ENCODE measurements at regions not wholly inside any gene's neighbourhood (a gene's known extent, or its start where the extent isn't known, plus 50 kb on each side); places are given as distances from the start of the nearest gene placed in this dataset.

- Histone ChIP-seq H2AFZ (ENCODE audit: insufficient read depth, low read depth, low read length, poor library complexity, severe bottlenecking) (no peak overlapping the region), H4K20me1 (ENCODE audit: insufficient read depth, low read length) (peaks cover 98% of the 10 kb centered on the region), H3K9me3 (replicated peaks in 1 of 2; ENCODE audit: control insufficient read depth in 1 of 2, insufficient read depth in 1 of 2, low read length in 2 of 2) (no peaks in the 10 kb centered on the region), H3K36me3 (replicated peaks in 1 of 2; ENCODE audit: control insufficient read depth in 1 of 2, insufficient read depth in 2 of 2, low read length in 2 of 2) (no peaks in the 10 kb centered on the region), H3K27ac (ENCODE audit: low read depth in 1 of 2, low read length in 2 of 2) (no peak overlapping the region), H3K4me2 (replicated peaks; ENCODE audit: extremely low read depth, low read length, poor library complexity, severe bottlenecking) (no peak overlapping the region), H3K4me3 (replicated peaks in 1 of 3; ENCODE audit: low read depth in 2 of 3, low read length in 3 of 3) (no peak overlapping the region), H3K4me1 (ENCODE audit: control insufficient read depth in 1 of 2, insufficient read depth in 2 of 2, low read length in 2 of 2) (peaks cover 0 to 6% of the 10 kb centered on the region in 2 donors), H3K9ac (ENCODE audit: insufficient read depth, low read length, poor library complexity, severe bottlenecking) (no peak overlapping the region), H3K79me2 (ENCODE audit: insufficient read depth, low read length) (peaks cover 3% of the 10 kb centered on the region), H3K27me3 (ENCODE audit: control insufficient read depth in 2 of 2, insufficient read depth in 2 of 2, low read length in 2 of 2) (no peaks in the 10 kb centered on the region)
- intact Hi-C loops (cut with micrococcal nuclease), result no loop called here
- no peak for TF ChIP-seq CTCF (IDR thresholded peaks at IDR 0.05)
- peaks cover 11 to 18% of the 10 kb centered on the region in 2 donors for H3K36me3 Mint-ChIP-seq
- H3K9me3 Mint-ChIP-seq, result peaks cover 0 to 10% (median 3%) of the 10 kb centered on the region in 7 donors
- no peak overlapping the region for H3K4me3 Mint-ChIP-seq
- no peak for DNase-seq
- no peak overlapping the region for H3K27ac Mint-ChIP-seq
- H3K27me3 Mint-ChIP-seq (ENCODE audit: low read depth in 3 of 3), result no peaks in the 10 kb centered on the region
- peaks cover 17% of the 10 kb centered on the region for H3K4me1 Mint-ChIP-seq
- WGBS (ENCODE audit: insufficient coverage), result 91% methylated on average over 4 of the region's 8 CpGs
These were observed 239.7 kb upstream of the MKLN1 start for GRCh38 chr7:131087756-131088658.

GRCh38 chr7:131090188-131090587, 237.5 kb upstream of the MKLN1 start:
- H3K9ac ChIP-seq (ENCODE audit: insufficient read depth, low read length, poor library complexity, severe bottlenecking), result no peak overlapping the region
- no peak for TF ChIP-seq CTCF (IDR thresholded peaks at IDR 0.05)
- H3K4me1 ChIP-seq (ENCODE audit: control insufficient read depth in 1 of 2, insufficient read depth in 2 of 2, low read length in 2 of 2), result no peaks in the 10 kb centered on the region
- Mint-ChIP-seq H3K36me3 (peaks cover 15 to 28% of the 10 kb centered on the region in 2 donors), H3K4me3 (no peak overlapping the region), H3K9me3 (peaks cover 0 to 5% (median 0%) of the 10 kb centered on the region in 7 donors), H3K4me1 (peaks cover 10% of the 10 kb centered on the region), H3K27me3 (ENCODE audit: low read depth in 3 of 3) (no peaks in the 10 kb centered on the region), H3K27ac (no peak overlapping the region)
- H3K36me3 ChIP-seq (replicated peaks in 1 of 2; ENCODE audit: control insufficient read depth in 1 of 2, insufficient read depth in 2 of 2, low read length in 2 of 2), result no peaks in the 10 kb centered on the region
- H4K20me1 ChIP-seq (ENCODE audit: insufficient read depth, low read length), result peaks cover 98% of the 10 kb centered on the region
- H3K79me2 ChIP-seq (ENCODE audit: insufficient read depth, low read length), result peaks cover 5% of the 10 kb centered on the region
- no CpG with 5 or more reads among the region's 2 CpGs for WGBS (ENCODE audit: insufficient coverage)
- DNase-seq, result no peak
- H3K9me3 ChIP-seq (replicated peaks in 1 of 2; ENCODE audit: control insufficient read depth in 1 of 2, insufficient read depth in 1 of 2, low read length in 2 of 2), result no peaks in the 10 kb centered on the region
- H3K4me2 ChIP-seq (replicated peaks; ENCODE audit: extremely low read depth, low read length, poor library complexity, severe bottlenecking), result no peak overlapping the region
- no peak overlapping the region for H3K27ac ChIP-seq (ENCODE audit: low read depth in 1 of 2, low read length in 2 of 2)
- intact Hi-C loops (cut with micrococcal nuclease), result no loop called here
- H3K27me3 ChIP-seq (ENCODE audit: control insufficient read depth in 2 of 2, insufficient read depth in 2 of 2, low read length in 2 of 2), result no peaks in the 10 kb centered on the region
- no peak overlapping the region for H2AFZ ChIP-seq (ENCODE audit: insufficient read depth, low read depth, low read length, poor library complexity, severe bottlenecking)
- no peak overlapping the region for H3K4me3 ChIP-seq (replicated peaks in 1 of 3; ENCODE audit: low read depth in 2 of 3, low read length in 3 of 3)

Data from CD14-positive monocyte (primary cell).